Colonic mucosa (tissue), 4 donors: ENCODE measurements at regions not wholly inside any gene's neighbourhood (a gene's known extent, or its start where the extent isn't known, plus 50 kb on each side); places are given as distances from the start of the nearest gene placed in this dataset.

Source experiments
- DNase-seq: peaks from one replicate; pipeline ENCODE4 v3.0.0-alpha.2; 2020
- H3K27ac ChIP-seq: fragments of 200-600 bp; one replicate; pipeline ENCODE4 v1.8.0; 2021
- H3K27me3 ChIP-seq: fragments of 200-600 bp; one replicate; pipeline ENCODE4 v1.8.0; 2021
- H3K36me3 ChIP-seq: fragments of 200-600 bp; one replicate; pipeline ENCODE4 v1.8.0; 2021
- H3K4me1 ChIP-seq: fragments of 200-600 bp; one replicate; pipeline ENCODE4 v1.8.0; 2021; ENCODE audit warnings: mild to moderate bottlenecking
- H3K4me3 ChIP-seq: fragments of 200-600 bp; one replicate; pipeline ENCODE4 v1.8.0; 2021
- H3K9ac ChIP-seq, 2 donors: one replicate each; pipeline ENCODE4 v1.7.0; 2013; ENCODE audit warnings: control low read depth in 2 of 2, low read depth in 2 of 2, low read length in 2 of 2
- H3K9me3 ChIP-seq: fragments of 200-600 bp; one replicate; pipeline ENCODE4 v1.8.0; 2021
- CTCF ChIP-seq: fragments of 200-600 bp; IDR thresholded peaks from one replicate; pipeline ENCODE4 v1.8.0; 2022; ENCODE audit warnings: antibody characterized with exemption, mild to moderate bottlenecking
- intact Hi-C: fragments of 100-400 bp; cut with DNase I; formaldehyde crosslinking; loops from one replicate; pipeline ENCODE4 v1.14.1; 2022
- donor health status: healthy.
- donor health status: DM: no; HTN: no; CAD: no.
- donor health status: DM: no; HTN: no; CAD: no.

GRCh38 chr14:106822905-106823304 is 1296.5 kb downstream of the TMEM121 start:
- no peak overlapping the region for H3K9ac ChIP-seq
- no peak for TF ChIP-seq CTCF
- no peak overlapping the region for H3K4me3 ChIP-seq
- H3K9me3 ChIP-seq: no peaks in the 10 kb centered on the region
- no peak overlapping the region for H3K27ac ChIP-seq
- no peaks in the 10 kb centered on the region for H3K4me1 ChIP-seq
- no peak for DNase-seq
- intact Hi-C loops: no loop called here
- no peaks in the 10 kb centered on the region for H3K27me3 ChIP-seq
- H3K36me3 ChIP-seq: no peaks in the 10 kb centered on the region

GRCh38 chr14:106823552-106823951 is 1297.2 kb downstream of the TMEM121 start:
- TF ChIP-seq CTCF: no peak
- Histone ChIP-seq H3K9me3 (no peaks in the 10 kb centered on the region), H3K9ac (no peak overlapping the region), H3K27ac (no peak overlapping the region), H3K27me3 (no peaks in the 10 kb centered on the region), H3K4me1 (no peaks in the 10 kb centered on the region), H3K4me3 (no peak overlapping the region), H3K36me3 (no peaks in the 10 kb centered on the region)
- no peak for DNase-seq
- intact Hi-C loops: no loop called here

DNA sequence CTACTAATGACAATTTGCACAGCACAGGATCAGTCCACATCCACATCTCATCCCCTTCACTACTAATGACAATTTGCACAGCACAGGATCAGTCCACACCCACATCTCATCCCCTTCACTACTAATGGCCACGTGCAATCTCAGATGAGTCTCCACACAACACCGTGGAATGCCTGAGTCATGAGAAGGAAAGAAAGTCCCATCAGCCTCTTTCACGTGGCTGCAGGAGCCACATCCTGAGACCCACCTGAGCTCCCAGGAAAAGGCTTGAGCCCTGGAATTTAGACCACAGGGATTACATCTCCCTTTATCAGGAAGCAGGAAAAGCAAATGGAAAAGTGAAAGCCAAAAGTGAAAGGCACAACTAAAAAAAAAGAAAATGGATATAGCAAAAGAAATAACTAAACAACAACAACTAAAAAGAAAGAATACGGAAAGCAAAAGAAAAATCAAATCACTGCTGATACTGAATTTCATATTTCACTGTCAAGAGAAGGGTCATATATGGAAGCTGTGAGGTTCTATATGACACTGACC is 1300.5 kb downstream of the TMEM121 start:
- no peak overlapping the region for H3K9ac ChIP-seq
- no peak for DNase-seq
- H3K27me3 ChIP-seq: no peaks in the 10 kb centered on the region
- H3K9me3 ChIP-seq: no peaks in the 10 kb centered on the region
- no peaks in the 10 kb centered on the region for H3K4me1 ChIP-seq
- H3K4me3 ChIP-seq: no peak overlapping the region
- intact Hi-C loops: no loop called here
- no peak overlapping the region for H3K27ac ChIP-seq
- no peak for TF ChIP-seq CTCF
- H3K36me3 ChIP-seq: no peaks in the 10 kb centered on the region

- Histone ChIP-seq H3K27me3 (no peaks in the 10 kb centered on the region), H3K4me3 (no peak overlapping the region), H3K9me3 (no peaks in the 10 kb centered on the region), H3K4me1 (no peaks in the 10 kb centered on the region), H3K36me3 (no peaks in the 10 kb centered on the region), H3K27ac (no peak overlapping the region), H3K9ac (no peak overlapping the region)
- DNase-seq: no peak
- intact Hi-C loops: no loop called here
- TF ChIP-seq CTCF: no peak
These were observed 1304.9 kb downstream of the TMEM121 start for GRCh38 chr14:106831322-106831720.

- H3K9me3 ChIP-seq: no peaks in the 10 kb centered on the region
- no peak overlapping the region for H3K27ac ChIP-seq
- DNase-seq: peak; percentile 59
- no peaks in the 10 kb centered on the region for H3K36me3 ChIP-seq
- no peak overlapping the region for H3K9ac ChIP-seq
- H3K27me3 ChIP-seq: no peaks in the 10 kb centered on the region
- no peaks in the 10 kb centered on the region for H3K4me1 ChIP-seq
- intact Hi-C loops: no loop called here
- no peak for TF ChIP-seq CTCF
- no peak overlapping the region for H3K4me3 ChIP-seq
These were observed 1311.5 kb downstream of the TMEM121 start for GRCh38 chr14:106837870-106838269.
